ENCODE measurements at regions not wholly inside any gene's neighbourhood (a gene's known extent, or its start where the extent isn't known, plus 50 kb on each side); places are given as distances from the start of the nearest gene placed in this dataset.

GRCh38 chr12:33187409-33187808 lies 252.2 kb downstream of the SYT10 start:
- TF ChIP-seq, protein P1, sequence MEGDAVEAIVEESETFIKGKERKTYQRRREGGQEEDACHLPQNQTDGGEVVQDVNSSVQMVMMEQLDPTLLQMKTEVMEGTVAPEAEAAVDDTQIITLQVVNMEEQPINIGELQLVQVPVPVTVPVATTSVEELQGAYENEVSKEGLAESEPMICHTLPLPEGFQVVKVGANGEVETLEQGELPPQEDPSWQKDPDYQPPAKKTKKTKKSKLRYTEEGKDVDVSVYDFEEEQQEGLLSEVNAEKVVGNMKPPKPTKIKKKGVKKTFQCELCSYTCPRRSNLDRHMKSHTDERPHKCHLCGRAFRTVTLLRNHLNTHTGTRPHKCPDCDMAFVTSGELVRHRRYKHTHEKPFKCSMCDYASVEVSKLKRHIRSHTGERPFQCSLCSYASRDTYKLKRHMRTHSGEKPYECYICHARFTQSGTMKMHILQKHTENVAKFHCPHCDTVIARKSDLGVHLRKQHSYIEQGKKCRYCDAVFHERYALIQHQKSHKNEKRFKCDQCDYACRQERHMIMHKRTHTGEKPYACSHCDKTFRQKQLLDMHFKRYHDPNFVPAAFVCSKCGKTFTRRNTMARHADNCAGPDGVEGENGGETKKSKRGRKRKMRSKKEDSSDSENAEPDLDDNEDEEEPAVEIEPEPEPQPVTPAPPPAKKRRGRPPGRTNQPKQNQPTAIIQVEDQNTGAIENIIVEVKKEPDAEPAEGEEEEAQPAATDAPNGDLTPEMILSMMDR (IDR thresholded peaks at IDR 0.05; ENCODE audit: borderline replicate concordance, extremely low read depth, low read length, poor library complexity, severe bottlenecking), result no peak
- TF ChIP-seq EZH2 (IDR thresholded peaks at IDR 0.05; ENCODE audit: borderline replicate concordance, low read depth, low read length, severe bottlenecking), result no peak

Data from DND-41 (cell line).